ENCODE measurements at regions not wholly inside any gene's neighbourhood (a gene's known extent, or its start where the extent isn't known, plus 50 kb on each side); places are given as distances from the start of the nearest gene placed in this dataset.

DNA sequence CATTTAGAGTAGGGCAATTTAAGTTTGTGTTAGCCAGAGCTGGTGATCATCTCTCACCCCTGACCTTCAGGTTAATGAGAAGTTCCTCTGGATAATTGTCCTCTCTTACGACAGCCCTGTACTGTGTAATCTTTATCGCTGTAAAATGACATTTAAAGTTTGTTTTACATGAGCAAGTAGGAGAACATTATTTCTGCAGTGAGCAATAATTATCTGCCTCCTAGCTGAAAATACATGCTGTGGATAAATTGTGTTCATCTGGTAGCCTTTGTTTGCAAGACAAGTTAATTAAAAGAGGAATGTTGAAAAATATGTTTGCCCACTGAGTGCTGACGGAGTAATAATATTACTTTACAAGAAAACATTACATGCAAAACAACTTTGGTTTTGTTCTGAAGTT, 1083.8 kb upstream of the NUDT12 start:
- TF ChIP-seq POLR2A (IDR thresholded peaks at IDR 0.05) (no peak), POLR2AphosphoS5 (IDR thresholded peaks at IDR 0.05) (no peak)
- TF ChIP-seq, protein P1, sequence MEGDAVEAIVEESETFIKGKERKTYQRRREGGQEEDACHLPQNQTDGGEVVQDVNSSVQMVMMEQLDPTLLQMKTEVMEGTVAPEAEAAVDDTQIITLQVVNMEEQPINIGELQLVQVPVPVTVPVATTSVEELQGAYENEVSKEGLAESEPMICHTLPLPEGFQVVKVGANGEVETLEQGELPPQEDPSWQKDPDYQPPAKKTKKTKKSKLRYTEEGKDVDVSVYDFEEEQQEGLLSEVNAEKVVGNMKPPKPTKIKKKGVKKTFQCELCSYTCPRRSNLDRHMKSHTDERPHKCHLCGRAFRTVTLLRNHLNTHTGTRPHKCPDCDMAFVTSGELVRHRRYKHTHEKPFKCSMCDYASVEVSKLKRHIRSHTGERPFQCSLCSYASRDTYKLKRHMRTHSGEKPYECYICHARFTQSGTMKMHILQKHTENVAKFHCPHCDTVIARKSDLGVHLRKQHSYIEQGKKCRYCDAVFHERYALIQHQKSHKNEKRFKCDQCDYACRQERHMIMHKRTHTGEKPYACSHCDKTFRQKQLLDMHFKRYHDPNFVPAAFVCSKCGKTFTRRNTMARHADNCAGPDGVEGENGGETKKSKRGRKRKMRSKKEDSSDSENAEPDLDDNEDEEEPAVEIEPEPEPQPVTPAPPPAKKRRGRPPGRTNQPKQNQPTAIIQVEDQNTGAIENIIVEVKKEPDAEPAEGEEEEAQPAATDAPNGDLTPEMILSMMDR (IDR thresholded peaks at IDR 0.05), result no peak

Measured in sigmoid colon (tissue), 4 donors.